ENCODE measurements at regions not wholly inside any gene's neighbourhood (a gene's known extent, or its start where the extent isn't known, plus 50 kb on each side); places are given as distances from the start of the nearest gene placed in this dataset.

DNA sequence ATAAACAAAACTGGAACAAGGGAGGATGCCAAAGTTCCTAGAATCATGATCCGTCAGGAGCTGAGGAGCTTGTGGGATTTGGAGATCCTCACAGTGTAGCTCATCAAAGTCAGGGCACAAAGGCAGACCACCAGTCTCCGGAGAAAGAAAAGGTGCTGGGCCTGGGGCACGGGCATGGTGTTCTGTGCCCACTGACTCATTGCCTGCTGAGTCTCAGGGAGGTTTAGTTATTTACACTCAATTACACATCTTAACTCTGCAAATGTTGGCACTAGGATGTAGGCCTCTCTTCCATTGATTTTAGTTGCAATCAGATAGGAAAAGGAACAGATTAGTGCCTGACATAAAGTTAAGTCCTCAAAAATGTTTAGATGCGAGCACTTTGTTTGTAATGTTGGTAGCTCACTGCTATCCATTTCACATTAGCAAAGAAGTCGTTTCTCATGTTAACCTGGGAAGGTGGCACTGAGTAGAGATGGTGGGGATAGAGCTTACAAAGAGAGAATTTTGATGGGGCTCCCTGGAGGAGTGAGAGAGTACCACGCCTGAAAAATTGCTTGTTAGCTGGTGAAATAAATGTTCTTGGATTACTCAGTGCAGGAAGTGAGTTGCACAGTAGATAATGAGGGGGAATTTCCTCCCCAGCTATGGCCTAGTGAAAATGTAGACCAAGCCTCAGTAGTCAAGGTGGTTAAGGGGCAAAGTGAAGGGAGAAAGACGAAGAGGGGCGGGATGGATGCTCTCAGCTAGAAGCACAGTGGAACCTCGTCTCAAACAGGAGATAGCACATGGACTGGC is 109.5 kb upstream of the CD180 start:
- no peak for DNase-seq

- DNase-seq = no peak
Measured at GRCh38 chr5:67305401-67305800, 108.8 kb upstream of the CD180 start.

DNA sequence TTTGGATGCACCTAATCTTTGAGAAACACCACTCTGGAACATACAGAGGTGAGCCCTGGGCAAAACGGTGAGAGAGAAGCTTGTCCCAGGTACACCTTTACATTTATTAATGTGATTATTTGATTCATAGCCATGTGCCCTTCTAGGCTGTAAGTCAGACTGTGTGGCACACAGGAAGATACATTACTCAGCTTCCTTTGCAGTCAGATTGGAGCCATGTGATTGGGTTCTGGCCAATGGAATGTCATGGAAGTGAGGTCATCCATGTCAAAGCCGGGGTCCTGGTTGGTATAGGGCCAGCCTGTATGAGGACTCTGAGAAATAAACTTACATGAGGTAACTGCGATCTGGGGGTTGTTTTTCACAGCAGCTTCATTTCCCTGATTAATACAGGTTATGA is 106.8 kb upstream of the CD180 start:
- DNase-seq = no peak

DNA sequence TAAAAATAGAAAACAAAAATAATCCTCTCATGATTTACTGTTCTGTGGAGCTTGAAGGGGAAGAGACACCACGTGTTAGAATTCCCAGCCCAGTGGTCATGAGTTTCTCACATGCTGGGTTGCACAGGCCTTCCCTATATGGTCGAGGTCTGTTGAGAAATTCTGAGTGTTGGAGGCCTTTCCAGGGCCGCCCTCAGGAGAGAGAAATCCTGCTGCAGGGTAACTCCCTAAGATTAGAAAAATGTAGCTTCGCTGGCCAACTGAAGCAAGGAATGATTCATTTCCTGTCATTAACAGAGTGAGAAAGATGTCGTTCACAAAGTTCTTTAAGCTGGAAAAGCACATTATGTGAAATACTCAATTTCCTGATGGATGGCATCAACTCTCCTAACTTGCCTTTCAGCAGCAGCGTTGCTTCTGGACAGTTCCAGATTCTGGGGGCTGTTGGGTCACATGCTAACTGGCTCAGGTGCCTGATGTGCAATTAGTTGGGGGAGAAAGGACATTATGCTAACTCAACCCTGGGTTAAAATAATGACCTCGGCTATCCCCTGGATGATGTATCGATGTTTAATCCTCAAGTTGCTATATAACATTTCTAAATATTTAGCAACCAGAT is 104.8 kb upstream of the CD180 start:
- no peak for DNase-seq

GRCh38 chr5:67300326-67300725 is 103.7 kb upstream of the CD180 start:
- DNase-seq = no peak

- no peak for DNase-seq
Measured at GRCh38 chr5:67299231-67299735, 102.7 kb upstream of the CD180 start.

GRCh38 chr5:67297802-67298532 is 101.4 kb upstream of the CD180 start:
- DNase-seq = no peak

- peak; percentile 15 for DNase-seq
Measured at GRCh38 chr5:67297376-67297775, 100.8 kb upstream of the CD180 start.

DNA sequence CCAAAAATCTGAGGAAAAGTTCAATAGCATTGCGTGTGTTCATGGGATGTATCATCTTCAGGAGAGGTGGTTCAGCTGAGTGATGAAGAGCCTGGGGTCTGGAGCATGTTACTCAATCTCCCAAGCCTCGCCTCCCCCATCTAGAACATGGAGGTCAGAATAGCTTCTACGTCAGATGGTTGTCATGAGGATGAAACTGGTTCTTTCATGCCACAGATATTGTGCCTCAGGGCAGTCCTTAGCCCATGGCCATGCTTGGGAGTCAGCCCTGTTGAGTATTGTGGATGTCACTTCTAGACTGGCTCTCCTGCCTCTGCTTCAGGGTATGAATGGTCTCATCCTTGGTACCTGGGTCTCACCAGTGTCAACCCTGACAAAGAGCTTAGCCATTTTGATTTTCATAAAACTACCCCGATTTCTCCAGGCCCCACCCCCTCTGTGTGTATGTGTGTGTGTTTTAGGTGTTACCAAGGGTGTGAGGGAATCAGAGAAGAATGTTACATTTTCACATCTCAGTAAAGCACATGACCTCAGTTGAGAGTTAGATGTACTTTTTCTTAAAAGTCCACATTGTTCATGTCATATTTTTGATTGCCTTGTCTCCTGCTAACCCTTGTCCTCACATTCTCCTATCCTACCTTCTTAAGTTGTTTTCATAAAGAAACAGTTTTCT is 97.8 kb upstream of the CD180 start:
- DNase-seq = no peak

DNA sequence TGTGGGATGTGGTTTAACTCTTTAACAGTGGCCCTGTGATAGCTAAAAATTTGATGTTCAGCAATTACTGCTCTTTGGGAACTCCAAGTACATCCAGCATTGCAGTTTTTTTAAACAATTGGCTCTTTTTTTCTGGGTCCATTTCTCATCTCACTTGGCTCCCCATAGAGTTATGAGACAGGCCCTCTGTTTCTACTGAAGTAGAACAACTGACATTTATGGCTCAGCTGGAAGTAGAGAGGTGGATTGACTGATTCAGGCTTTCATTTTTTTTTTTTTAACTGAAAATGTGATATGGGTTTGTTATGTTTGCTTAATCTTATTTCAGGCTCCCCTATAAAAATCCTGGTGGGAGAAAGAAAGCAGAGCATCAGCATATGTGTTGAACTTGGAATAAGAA is 96.6 kb upstream of the CD180 start:
- no peak for DNase-seq

GRCh38 chr5:67292201-67292940 is 95.8 kb upstream of the CD180 start:
- DNase-seq = no peak

- DNase-seq = no peak
Measured at GRCh38 chr5:67291671-67292070, 95.1 kb upstream of the CD180 start.

GRCh38 chr5:67291066-67291465 is 94.5 kb upstream of the CD180 start:
- DNase-seq = no peak

DNA sequence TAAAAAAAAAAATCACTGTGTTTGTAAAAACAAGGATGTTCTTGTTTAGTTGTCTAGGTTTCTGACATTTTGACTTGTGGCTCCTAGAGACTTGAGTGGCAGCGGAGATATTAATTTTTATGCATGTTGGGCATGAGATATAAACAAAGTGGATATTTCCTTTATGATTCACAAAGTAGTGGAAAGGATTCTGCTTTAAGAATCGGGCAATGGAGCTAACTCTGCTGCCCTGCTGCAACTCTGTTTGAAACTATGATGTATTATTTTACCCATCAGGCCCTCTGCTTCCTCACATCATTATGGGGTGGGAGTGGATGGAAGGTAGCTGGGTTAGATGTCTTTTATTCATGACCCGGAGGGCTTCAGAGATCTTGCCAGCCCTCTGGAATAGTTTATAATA is 94.1 kb upstream of the CD180 start:
- DNase-seq = no peak

DNA sequence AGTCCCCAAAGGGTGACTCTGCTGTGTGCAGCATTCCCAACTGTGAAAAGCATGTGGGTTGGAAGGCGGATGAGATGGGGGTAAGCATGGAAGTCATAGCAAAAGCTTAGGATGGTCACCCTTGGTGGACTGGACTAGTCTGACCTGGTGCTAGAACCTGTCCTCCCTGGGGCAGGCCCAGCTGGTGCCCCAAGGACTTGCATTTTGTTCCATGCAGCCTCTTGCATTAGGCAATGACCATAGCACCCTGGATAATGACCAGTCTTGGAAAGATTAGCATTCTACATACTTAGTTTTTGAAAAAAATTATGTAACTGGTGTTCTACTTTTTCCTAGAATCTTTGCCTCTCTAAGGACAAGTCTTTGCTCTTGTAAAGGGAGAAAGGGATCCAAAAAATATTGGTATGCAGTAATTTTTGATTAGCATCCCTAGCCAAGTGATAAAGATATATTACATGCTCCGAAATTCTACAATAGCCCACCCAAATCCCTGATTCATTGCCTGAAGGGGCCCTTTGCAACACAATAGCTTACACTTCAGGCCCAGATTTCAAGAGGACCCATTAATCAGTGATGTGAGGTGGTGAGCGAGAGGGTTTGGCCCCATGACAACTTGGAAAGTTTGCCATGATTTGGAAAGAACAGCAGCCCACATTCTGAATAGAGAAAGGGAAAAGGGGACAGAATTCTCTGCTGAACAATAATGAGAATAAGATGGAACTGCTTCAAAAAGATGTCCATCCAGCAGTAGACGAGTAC is 93.3 kb upstream of the CD180 start:
- no peak for DNase-seq

- DNase-seq = no peak
Measured at GRCh38 chr5:67287510-67288268, 91.1 kb upstream of the CD180 start.

GRCh38 chr5:67286006-67286405 is 89.4 kb upstream of the CD180 start:
- no peak for DNase-seq

DNA sequence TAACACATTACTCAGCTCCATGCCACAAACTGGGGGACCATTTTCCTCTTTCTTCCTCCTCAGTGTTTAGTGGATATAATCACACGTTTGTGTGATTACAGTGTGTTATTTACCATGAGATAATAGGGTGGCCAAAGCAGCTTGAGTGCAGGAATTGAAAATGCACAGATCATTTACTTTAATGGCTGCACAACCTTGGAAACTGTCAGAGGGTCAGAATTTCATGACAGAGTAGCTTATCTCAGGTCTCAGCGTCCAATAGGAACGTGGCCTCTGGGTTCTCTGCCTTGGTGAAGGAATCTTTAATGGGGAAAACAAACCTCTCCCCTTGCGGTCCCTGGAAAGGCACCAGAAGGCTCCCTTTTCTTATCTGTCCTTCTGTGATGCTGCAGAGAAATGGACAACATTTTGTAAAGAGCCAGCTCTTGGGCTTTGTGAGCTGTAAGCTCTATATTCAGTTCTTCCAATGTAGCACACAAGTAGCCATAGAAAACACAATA is 87.4 kb upstream of the CD180 start:
- DNase-seq = no peak

- no peak for DNase-seq
Measured at GRCh38 chr5:67283275-67283987, 86.8 kb upstream of the CD180 start.

DNA sequence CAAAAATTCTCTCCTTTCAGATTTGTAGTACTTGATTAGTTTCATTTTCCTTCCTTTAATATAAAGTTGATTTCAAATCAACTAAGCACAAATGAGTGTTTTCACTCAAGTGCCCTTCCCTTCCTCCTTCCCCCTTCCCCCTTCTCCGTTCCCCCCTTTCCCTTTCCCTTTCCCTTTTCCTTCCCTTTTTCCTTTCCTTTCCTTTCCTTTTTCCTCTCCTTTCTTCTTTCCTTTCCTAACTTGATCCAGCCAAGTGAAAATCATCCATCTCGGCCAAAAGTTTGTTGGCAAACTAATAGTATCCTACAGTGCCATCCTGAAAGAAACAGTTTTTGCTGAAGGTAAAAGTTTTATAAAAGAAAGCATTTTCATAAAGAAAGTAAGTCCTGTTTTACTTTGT is 85.3 kb upstream of the CD180 start:
- DNase-seq = no peak

Data from DMS153 (cell line).